ENCODE measurements at regions not wholly inside any gene's neighbourhood (a gene's known extent, or its start where the extent isn't known, plus 50 kb on each side); places are given as distances from the start of the nearest gene placed in this dataset.
"Not testable (repeated sequence)": the region's sequence is repeated elsewhere in the genome, so short reads cannot be mapped to it uniquely, and the experiment has no call there.

DNA sequence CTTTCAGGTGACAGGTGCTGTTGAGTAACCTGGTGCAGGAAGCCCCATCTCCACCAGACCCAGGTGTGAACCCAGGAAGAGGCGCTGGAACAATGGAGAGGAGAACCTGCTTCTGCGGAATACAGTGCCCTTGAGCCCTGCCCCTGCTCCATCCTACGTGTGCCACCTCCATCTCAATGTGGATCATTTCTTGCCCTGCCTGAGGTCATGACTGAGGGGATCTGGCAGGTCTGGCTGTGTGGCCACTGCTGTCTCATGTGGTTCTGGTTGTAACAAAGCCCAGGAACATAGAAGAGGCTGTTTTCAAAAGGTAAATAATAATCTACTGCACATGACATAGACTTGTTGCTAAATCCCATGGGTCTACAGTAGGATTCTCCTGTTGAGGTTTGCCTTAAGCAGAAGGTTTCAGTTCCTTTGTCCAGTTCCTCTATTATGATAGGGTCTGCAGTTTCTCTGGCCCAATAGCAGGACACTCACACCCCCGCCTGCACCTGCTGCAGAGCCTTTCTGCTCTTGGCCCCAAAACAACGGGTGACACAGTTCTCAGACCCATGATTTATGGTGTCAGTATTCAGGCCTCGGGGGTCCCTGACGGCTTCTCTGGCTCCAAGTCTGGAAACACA lies 113.5 kb upstream of the IGLL5 start:
- no peaks in the 10 kb centered on the region for H3K36me3 ChIP-seq
- no peaks in the 10 kb centered on the region for H3K4me1 ChIP-seq
- H3K27me3 ChIP-seq = peaks cover 0 to 14% of the 10 kb centered on the region in 2 donors
- no peaks in the 10 kb centered on the region for H3K9me3 ChIP-seq
- DNase-seq = peak in 1 of 2 donors; percentile 62
- no peak overlapping the region for H3K27ac ChIP-seq
- intact Hi-C loops (cut with DNase I; ENCODE audit: low total_unique reads) = no loop called here
- no peak overlapping the region for H3K4me3 ChIP-seq
- TF ChIP-seq, protein P1, sequence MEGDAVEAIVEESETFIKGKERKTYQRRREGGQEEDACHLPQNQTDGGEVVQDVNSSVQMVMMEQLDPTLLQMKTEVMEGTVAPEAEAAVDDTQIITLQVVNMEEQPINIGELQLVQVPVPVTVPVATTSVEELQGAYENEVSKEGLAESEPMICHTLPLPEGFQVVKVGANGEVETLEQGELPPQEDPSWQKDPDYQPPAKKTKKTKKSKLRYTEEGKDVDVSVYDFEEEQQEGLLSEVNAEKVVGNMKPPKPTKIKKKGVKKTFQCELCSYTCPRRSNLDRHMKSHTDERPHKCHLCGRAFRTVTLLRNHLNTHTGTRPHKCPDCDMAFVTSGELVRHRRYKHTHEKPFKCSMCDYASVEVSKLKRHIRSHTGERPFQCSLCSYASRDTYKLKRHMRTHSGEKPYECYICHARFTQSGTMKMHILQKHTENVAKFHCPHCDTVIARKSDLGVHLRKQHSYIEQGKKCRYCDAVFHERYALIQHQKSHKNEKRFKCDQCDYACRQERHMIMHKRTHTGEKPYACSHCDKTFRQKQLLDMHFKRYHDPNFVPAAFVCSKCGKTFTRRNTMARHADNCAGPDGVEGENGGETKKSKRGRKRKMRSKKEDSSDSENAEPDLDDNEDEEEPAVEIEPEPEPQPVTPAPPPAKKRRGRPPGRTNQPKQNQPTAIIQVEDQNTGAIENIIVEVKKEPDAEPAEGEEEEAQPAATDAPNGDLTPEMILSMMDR (IDR thresholded peaks at IDR 0.05) = no peak

DNA sequence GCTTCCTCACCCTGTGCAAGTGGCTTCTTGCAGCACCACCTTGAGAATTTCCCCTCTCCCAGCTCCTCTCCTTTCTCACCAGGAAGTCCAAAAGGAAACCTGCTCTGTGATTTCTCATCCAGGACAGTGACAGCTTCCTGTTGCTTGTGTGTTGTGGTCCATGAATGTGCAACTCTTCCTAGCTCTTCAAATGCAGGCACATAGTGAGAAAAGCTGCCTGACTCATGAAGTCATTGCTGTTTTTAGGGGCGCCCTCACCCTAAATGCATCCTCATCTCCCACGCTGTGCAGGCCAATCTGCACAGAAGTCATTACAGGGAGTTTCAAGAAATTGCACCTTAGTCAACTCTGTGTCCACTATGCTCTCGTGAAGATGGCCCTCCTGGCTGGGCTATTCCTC lies 112.9 kb upstream of the IGLL5 start:
- H3K27me3 ChIP-seq = peaks cover 0 to 12% of the 10 kb centered on the region in 2 donors
- H3K36me3 ChIP-seq; H3K4me3 ChIP-seq; intact Hi-C loops (cut with DNase I; ENCODE audit: low total_unique reads); H3K9me3 ChIP-seq; H3K4me1 ChIP-seq; H3K27ac ChIP-seq: not testable (repeated sequence)
- DNase-seq = peak in 1 of 2 donors; percentile 17

DNA sequence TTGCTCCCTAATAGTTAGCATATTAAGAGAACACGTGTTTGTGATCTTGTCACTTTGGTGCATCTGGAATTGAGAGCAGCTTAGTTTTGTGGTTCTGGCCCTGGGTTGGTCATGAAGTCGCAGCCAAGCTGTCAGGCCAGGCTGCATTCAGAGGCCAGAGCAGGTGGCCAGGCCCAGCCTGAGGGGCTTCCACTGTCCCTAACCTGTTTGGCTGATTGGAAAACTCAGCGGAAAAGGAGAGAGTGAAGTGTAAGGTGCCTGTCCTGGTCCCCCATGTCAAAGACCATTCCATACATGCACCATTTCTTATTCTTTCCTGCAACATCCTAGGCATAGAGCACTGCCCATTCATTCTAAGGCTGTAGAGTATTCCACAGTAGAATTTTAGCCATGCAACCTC lies 111.5 kb upstream of the IGLL5 start:
- H3K36me3 ChIP-seq = no peaks in the 10 kb centered on the region
- no peaks in the 10 kb centered on the region for H3K9me3 ChIP-seq
- intact Hi-C loops (cut with DNase I; ENCODE audit: low total_unique reads) = no loop called here
- H3K4me3 ChIP-seq = no peak overlapping the region
- H3K27ac ChIP-seq = no peak overlapping the region
- DNase-seq = peak in 1 of 2 donors; percentile 21
- TF ChIP-seq, protein P1 (IDR thresholded peaks at IDR 0.05) = no peak
- H3K27me3 ChIP-seq = peaks cover 0 to 12% of the 10 kb centered on the region in 2 donors
- no peaks in the 10 kb centered on the region for H3K4me1 ChIP-seq

DNA sequence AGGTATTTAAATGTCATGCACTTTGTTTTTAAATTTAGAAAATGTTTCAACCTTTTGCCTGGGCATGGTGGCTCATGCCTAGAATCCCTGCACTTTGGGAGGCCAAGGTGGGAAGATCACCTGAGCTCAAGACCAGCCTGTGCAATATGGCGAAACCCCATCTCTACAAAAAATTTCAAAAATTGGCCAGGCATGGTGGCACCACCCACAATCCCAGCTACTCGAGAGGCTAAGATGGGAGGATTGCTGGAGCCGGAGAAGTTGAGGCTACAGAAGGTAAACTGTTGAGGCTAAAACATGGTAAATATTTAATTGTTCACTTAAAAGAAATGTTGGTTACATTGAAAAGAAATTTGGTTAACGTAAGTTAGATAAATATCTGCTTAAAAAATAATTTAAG lies 108.4 kb upstream of the IGLL5 start:
- Histone ChIP-seq H3K9me3 (no peaks in the 10 kb centered on the region), H3K4me3 (no peak overlapping the region), H3K27me3 (peaks cover 0 to under 1% of the 10 kb centered on the region in 2 donors), H3K27ac (no peak overlapping the region), H3K4me1 (no peaks in the 10 kb centered on the region), H3K36me3 (no peaks in the 10 kb centered on the region)
- intact Hi-C loops (cut with DNase I; ENCODE audit: low total_unique reads) = no loop called here
- no peak for DNase-seq
- TF ChIP-seq, protein P1 (IDR thresholded peaks at IDR 0.05) = no peak

DNA sequence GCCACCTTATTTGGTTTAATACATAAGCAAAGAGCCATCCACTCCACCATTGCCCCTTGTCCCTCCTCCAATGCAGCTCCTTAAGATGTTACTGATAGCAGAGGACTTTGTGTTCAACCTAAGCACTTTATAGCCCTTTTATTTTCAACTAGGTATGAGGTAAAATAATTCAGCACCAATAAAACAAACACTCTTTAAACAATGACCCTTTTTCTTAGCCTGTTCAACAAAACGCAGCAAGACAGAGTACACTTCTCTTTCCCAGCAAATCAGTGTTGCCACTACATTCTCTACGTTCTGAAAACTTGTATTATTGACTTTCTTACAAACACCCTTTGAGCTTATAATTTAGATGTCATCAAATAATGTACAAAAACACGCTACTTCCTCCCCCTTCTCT lies 104.0 kb upstream of the IGLL5 start:
- H3K4me3 ChIP-seq = no peak overlapping the region
- no peak for DNase-seq
- H3K27ac ChIP-seq = no peak overlapping the region
- TF ChIP-seq, protein P1 (IDR thresholded peaks at IDR 0.05) = no peak
- no peaks in the 10 kb centered on the region for H3K4me1 ChIP-seq
- H3K27me3 ChIP-seq = peaks cover 0 to 11% of the 10 kb centered on the region in 2 donors
- intact Hi-C loops (cut with DNase I; ENCODE audit: low total_unique reads) = no loop called here
- H3K9me3 ChIP-seq = no peaks in the 10 kb centered on the region
- H3K36me3 ChIP-seq = no peaks in the 10 kb centered on the region

DNA sequence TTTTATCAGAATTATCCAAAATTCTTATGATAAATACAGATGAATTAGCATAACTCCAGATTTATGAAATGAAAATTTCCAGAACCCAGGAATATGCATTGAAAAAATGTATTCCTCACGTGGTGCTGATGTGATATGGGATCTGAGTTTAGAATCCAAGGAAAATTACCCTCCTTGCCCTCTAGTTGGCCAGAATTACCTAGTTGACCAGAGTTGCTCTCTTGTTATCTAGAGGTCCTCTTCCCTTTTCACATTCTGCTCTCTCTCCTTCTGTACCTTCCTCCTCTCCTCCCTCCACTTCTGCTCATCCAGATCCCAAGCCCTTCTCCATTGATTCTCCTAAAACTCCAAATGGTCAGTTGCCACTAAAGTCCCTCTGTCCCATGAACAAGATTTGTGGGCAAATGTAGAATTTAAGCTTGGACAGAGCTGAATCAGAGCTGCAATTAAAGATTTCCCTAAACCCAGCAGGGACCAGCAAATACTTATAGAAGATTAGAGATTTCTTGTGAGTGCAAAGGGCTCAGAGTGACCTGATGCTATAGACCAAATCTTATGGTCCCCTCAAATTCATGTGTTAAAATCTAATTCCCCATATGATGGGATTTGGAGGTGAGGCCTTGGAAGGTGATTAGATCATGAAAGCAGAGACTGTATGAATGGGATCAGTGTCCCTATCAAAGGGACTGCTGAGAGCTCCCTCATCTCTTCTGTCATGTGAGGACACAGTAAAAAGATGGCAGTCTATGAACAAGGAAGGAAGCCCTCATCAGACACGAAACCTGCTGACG lies 103.2 kb upstream of the IGLL5 start:
- intact Hi-C loops (cut with DNase I; ENCODE audit: low total_unique reads) = no loop called here
- H3K4me1 ChIP-seq = no peaks in the 10 kb centered on the region
- peaks cover 0 to 16% of the 10 kb centered on the region in 2 donors for H3K27me3 ChIP-seq
- no peak overlapping the region for H3K4me3 ChIP-seq
- TF ChIP-seq, protein P1 (IDR thresholded peaks at IDR 0.05) = no peak
- no peak for DNase-seq
- H3K9me3 ChIP-seq = no peaks in the 10 kb centered on the region
- H3K36me3 ChIP-seq = no peaks in the 10 kb centered on the region
- H3K27ac ChIP-seq = no peak overlapping the region
